22Rv1 (cell line): ENCODE measurements at regions not wholly inside any gene's neighbourhood (a gene's known extent, or its start where the extent isn't known, plus 50 kb on each side); places are given as distances from the start of the nearest gene placed in this dataset.

ENCODE experiments used
- H3K27ac ChIP-seq: fragments of 450-650 bp; 2 replicates; pipeline ENCODE4 v1.5.1; 2017
- CTCF ChIP-seq: fragments of 450-650 bp; IDR thresholded peaks from 2 replicates; pipeline ENCODE4 v1.5.1; 2017; ENCODE audit warnings: mild to moderate bottlenecking
- ZFX ChIP-seq: fragments of 450-650 bp; IDR thresholded peaks from 2 replicates; pipeline ENCODE4 v1.6.1; 2017; ENCODE audit warnings: antibody characterized with exemption, borderline replicate concordance

DNA sequence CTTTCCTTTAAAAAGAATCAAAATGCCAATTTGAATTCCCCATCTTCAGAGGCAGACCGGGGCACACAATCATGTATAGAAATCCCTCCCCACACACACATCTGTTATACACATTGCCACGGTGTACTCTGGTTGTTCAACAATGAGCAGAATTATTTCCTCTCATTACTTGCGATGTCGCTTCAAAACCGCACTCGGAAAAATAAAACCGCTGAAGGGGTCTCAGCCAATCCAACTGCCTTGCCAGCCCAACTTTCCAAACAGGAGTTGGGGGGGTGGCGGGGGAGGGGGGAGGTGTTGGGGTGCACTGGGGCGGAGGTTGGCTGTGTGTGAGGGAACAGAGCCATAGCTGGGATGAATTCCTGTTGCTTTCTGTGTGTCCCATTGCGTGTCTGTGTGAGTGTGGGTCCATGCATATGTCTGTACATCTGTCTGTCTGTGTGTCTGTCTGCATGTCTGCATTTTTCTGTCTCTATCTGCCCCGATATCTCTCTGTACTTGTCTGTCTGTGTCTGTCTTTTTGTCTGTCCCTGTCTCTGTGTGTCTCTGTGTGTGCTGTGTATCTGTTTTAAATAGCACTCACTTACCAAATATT is 163.6 kb upstream of the TBX3 start:
- TF ChIP-seq CTCF (no peak), ZFX (no peak)
- H3K27ac ChIP-seq, result no peak overlapping the region

- no peak for TF ChIP-seq CTCF
- no peak for TF ChIP-seq ZFX
- H3K27ac ChIP-seq, result no peak overlapping the region
Measured at GRCh38 chr12:114846771-114847170, 162.8 kb upstream of the TBX3 start.

DNA sequence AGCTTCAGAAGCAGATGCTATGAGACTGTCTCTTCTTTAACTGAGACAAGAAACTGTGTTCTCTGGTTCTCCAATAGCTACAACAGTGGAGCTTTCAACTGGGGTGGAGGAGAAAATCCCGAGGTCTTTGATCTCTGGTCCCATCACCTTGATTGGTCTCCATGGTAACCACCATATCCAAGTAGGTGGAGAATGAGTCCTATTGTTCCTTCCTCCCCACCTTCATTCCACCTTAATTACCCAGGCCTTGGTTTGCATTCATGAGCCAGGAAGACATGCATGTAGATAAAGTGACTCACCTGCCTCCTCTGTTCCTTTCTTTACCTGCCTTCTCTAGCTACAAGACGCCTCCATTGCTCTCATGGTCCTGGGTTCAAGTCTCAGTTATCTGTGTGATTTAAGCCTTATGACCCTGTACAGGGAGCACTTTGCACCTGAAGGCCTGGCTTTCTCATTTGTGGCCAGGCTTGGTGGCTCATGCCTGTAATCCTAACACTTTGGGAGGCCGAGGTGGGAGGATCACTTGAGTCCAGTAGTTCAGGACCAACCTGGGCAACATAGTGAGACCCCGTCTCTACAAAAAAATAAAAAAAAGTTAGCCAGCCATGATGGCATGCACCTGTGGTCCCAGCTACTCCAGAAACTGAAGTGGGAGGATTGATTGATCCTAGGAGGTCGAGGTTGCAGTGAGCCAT is 157.7 kb upstream of the TBX3 start:
- no peak for TF ChIP-seq ZFX
- no peak for TF ChIP-seq CTCF
- no peak overlapping the region for H3K27ac ChIP-seq

GRCh38 chr12:114838480-114838879 is 154.5 kb upstream of the TBX3 start:
- TF ChIP-seq CTCF (no peak), ZFX (no peak)
- no peak overlapping the region for H3K27ac ChIP-seq

DNA sequence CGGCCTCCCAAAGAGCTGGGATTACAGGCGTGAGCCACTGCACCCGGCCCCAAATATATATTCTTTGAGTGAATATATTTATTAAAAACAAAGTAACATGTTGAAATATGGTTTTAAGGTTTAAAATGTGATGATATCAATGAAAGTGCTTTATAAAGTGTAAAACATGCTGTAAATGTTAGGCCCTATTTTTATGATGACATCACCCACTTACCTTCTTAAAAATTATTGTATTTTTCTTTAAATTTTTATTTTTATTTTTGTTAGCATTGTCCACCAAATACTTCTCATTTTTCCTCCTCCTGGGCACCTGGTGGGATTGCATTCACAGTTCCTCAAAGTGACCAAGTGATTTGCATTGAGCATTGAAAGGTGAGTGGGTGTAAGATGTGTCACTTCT is 152.6 kb upstream of the TBX3 start:
- TF ChIP-seq ZFX (no peak), CTCF (no peak)
- no peak overlapping the region for H3K27ac ChIP-seq

DNA sequence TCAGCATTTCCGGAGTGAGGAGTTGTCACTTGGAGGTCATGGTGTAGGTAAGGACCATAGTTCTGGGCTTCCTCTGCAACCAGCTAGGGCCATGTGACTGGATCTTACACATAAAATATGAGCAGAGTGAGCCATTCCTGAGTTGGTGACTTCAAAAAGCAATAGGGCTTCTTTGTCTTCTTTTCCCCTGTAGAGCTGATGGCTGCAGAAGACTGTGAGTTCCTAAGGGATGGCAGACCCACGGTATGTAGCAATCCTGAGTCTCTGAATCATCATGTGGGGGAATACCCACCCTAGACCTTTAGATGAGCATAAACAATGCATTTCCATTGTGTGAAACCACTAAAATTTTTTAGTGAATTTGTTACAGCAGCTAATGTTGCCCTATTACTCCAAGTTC is 151.1 kb upstream of the TBX3 start:
- no peak for TF ChIP-seq CTCF
- TF ChIP-seq ZFX, result no peak
- H3K27ac ChIP-seq, result no peak overlapping the region

DNA sequence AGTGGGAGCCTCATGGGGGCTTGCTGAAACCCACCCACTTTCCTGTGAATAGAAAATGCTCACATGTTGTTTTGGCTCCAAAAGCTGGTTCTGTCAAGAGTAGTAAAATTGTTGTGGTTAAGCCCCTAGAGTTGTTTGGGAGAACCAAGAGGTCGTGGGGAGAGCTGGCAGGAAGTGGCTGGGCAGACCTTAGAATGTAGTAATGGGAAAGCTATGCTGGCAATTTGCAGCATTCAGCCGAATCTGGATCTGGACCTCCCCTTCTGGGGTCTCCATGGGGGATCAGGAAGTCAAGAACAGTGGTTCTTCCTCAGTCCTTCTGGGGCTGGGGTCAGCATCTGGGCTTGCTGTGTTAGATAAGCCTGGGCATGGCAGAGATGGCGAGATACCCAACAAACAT is 150.6 kb upstream of the TBX3 start:
- TF ChIP-seq CTCF (no peak), ZFX (no peak)
- no peak overlapping the region for H3K27ac ChIP-seq
